ENCODE measurements at regions not wholly inside any gene's neighbourhood (a gene's known extent, or its start where the extent isn't known, plus 50 kb on each side); places are given as distances from the start of the nearest gene placed in this dataset.

- no peak for ATAC-seq
- 86% methylated on average over 2 of the region's 2 CpGs for WGBS (ENCODE audit: insufficient coverage)
Measured at GRCh38 chr3:28649266-28649665, 300.6 kb upstream of the AZI2 start.

GRCh38 chr3:28651159-28651558, 302.5 kb upstream of the AZI2 start:
- 87% methylated on average over 3 of the region's 3 CpGs for WGBS (ENCODE audit: insufficient coverage)
- intact Hi-C loops (cut with micrococcal nuclease), result no loop called here
- H3K27ac ChIP-seq (ENCODE audit: low read length), result no peak overlapping the region
- no peak overlapping the region for H3K4me3 Mint-ChIP-seq
- TF ChIP-seq, protein P1, sequence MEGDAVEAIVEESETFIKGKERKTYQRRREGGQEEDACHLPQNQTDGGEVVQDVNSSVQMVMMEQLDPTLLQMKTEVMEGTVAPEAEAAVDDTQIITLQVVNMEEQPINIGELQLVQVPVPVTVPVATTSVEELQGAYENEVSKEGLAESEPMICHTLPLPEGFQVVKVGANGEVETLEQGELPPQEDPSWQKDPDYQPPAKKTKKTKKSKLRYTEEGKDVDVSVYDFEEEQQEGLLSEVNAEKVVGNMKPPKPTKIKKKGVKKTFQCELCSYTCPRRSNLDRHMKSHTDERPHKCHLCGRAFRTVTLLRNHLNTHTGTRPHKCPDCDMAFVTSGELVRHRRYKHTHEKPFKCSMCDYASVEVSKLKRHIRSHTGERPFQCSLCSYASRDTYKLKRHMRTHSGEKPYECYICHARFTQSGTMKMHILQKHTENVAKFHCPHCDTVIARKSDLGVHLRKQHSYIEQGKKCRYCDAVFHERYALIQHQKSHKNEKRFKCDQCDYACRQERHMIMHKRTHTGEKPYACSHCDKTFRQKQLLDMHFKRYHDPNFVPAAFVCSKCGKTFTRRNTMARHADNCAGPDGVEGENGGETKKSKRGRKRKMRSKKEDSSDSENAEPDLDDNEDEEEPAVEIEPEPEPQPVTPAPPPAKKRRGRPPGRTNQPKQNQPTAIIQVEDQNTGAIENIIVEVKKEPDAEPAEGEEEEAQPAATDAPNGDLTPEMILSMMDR (IDR thresholded peaks at IDR 0.05), result no peak
- no peak for DNase-seq
- no peak for ATAC-seq
- H3K4me1 Mint-ChIP-seq, result no peaks in the 10 kb centered on the region
- H3K27ac Mint-ChIP-seq, result no peak overlapping the region
- H3K9me3 Mint-ChIP-seq, result peaks cover 0 to 4% of the 10 kb centered on the region in 2 donors
- H3K4me1 ChIP-seq (ENCODE audit: control insufficient read depth, insufficient read depth, low read length), result no peaks in the 10 kb centered on the region
- peaks cover 0 to 4% of the 10 kb centered on the region in 2 donors for H3K27me3 Mint-ChIP-seq (ENCODE audit: low read depth in 2 of 2)
- H3K9me3 ChIP-seq (ENCODE audit: control insufficient read depth, insufficient read depth, low read length), result no peaks in the 10 kb centered on the region
- H3K36me3 ChIP-seq (ENCODE audit: control insufficient read depth, insufficient read depth, low read length), result no peaks in the 10 kb centered on the region
- no peak overlapping the region for H3K4me3 ChIP-seq (ENCODE audit: low read length)
- H3K27me3 ChIP-seq (ENCODE audit: control insufficient read depth, insufficient read depth, low read length), result no peaks in the 10 kb centered on the region
- no peaks in the 10 kb centered on the region for H3K36me3 Mint-ChIP-seq

More at GRCh38 chr3:28649266-28649665, 300.6 kb upstream of the AZI2 start:
- Histone ChIP-seq H3K27ac (ENCODE audit: low read length) (no peak overlapping the region), H3K4me3 (ENCODE audit: low read length) (no peak overlapping the region), H3K9me3 (ENCODE audit: control insufficient read depth, insufficient read depth, low read length) (no peaks in the 10 kb centered on the region), H3K4me1 (ENCODE audit: control insufficient read depth, insufficient read depth, low read length) (no peaks in the 10 kb centered on the region), H3K27me3 (ENCODE audit: control insufficient read depth, insufficient read depth, low read length) (no peaks in the 10 kb centered on the region), H3K36me3 (ENCODE audit: control insufficient read depth, insufficient read depth, low read length) (no peaks in the 10 kb centered on the region)
- intact Hi-C loops (cut with micrococcal nuclease), result no loop called here
- Mint-ChIP-seq H3K27me3 (ENCODE audit: low read depth in 2 of 2) (peaks cover 0 to 4% of the 10 kb centered on the region in 2 donors), H3K4me3 (no peak overlapping the region), H3K4me1 (no peaks in the 10 kb centered on the region), H3K27ac (no peak overlapping the region), H3K36me3 (no peaks in the 10 kb centered on the region), H3K9me3 (no peaks in the 10 kb centered on the region)
- DNase-seq, result no peak
- TF ChIP-seq, protein P1 (IDR thresholded peaks at IDR 0.05), result no peak

- Histone ChIP-seq H3K4me1 (ENCODE audit: control insufficient read depth, insufficient read depth, low read length) (no peaks in the 10 kb centered on the region), H3K4me3 (ENCODE audit: low read length) (no peak overlapping the region), H3K36me3 (ENCODE audit: control insufficient read depth, insufficient read depth, low read length) (no peaks in the 10 kb centered on the region), H3K27me3 (ENCODE audit: control insufficient read depth, insufficient read depth, low read length) (no peaks in the 10 kb centered on the region), H3K9me3 (ENCODE audit: control insufficient read depth, insufficient read depth, low read length) (no peaks in the 10 kb centered on the region), H3K27ac (ENCODE audit: low read length) (no peak overlapping the region)
- intact Hi-C loops (cut with micrococcal nuclease), result loop anchor here (10.0 kb wide), 1 partner anchor 1531 kb away; no protein-coding TSS in a partner anchor
- Mint-ChIP-seq H3K4me1 (no peaks in the 10 kb centered on the region), H3K4me3 (no peak overlapping the region), H3K27me3 (ENCODE audit: low read depth in 2 of 2) (peaks cover 0 to 6% of the 10 kb centered on the region in 2 donors), H3K27ac (no peak overlapping the region), H3K36me3 (no peaks in the 10 kb centered on the region), H3K9me3 (no peaks in the 10 kb centered on the region)
- TF ChIP-seq, protein P1 (IDR thresholded peaks at IDR 0.05), result no peak
- DNase-seq, result no peak
- 95% methylated on average over 5 of the region's 5 CpGs for WGBS (ENCODE audit: insufficient coverage)
- no peak for ATAC-seq
Measured at GRCh38 chr3:28664123-28664522, 315.5 kb upstream of the AZI2 start.
